ENCODE measurements at regions not wholly inside any gene's neighbourhood (a gene's known extent, or its start where the extent isn't known, plus 50 kb on each side); places are given as distances from the start of the nearest gene placed in this dataset.
"Not testable (repeated sequence)": the region's sequence is repeated elsewhere in the genome, so short reads cannot be mapped to it uniquely, and the experiment has no call there.

- DNase-seq (ENCODE audit: low read depth in 4 of 4, low spot score in 3 of 4) = not testable (repeated sequence)
These were observed 240.1 kb downstream of the ZNF92 start for GRCh38 chr7:65613644-65614289.

- DNase-seq (ENCODE audit: low read depth in 4 of 4, low spot score in 3 of 4) = not testable (repeated sequence)
These were observed 242.5 kb downstream of the ZNF92 start for GRCh38 chr7:65616111-65616510.

DNA sequence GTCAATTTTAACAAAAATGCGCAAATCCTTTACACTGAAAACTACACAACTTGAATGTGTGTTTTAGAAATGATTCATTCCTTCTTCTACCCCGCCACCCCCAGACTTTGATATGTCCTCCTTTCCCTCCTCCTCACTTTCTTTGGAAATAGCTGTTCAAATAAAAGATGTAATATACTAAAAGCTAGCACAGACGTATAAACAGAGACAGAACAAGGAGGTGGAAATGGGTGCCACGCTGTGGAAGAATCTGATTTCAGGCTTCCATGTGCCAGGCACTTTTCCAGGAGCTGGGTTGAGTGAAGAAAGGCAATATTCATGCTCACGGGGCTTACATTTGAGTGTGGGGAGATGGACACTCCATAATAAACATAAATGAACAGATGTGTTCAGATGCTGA lies 246.6 kb downstream of the ZNF92 start:
- not testable (repeated sequence) for DNase-seq (ENCODE audit: low read depth in 4 of 4, low spot score in 3 of 4)

DNA sequence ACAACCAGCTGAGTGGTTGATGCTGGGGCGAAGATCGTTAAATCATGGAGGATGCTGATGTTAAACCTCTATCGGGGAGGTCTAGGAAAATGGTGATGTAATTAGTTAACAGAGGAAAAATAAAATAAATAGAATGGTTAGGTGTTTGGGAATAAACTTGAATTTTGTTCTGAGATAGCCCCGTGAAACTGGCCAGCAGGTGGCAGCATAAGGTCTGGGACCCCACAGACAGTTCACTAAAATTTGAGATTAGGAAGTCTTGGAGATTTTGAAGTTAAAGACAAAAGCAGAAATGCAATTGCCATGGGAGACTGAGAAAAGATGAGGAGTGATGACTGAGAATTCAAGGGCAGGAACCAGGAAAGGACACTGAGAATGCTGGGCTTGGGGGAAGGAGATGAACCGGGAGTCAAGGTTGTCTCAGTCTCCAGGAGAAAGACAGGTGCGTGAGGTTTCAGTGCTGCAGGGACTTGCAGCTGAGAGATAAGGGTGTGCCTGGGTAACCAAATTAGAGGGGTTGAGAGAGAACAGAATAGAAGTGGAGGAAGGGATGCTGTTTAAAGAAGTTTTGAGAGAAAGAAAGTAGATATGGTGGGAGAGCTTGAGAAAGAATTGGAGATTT lies 248.0 kb downstream of the ZNF92 start:
- DNase-seq (ENCODE audit: low read depth in 4 of 4, low spot score in 3 of 4) = peak in 1 of 4 donors; percentile 7

- DNase-seq (ENCODE audit: low read depth in 4 of 4, low spot score in 3 of 4) = not testable (repeated sequence)
These were observed 241.6 kb upstream of the VKORC1L1 start for GRCh38 chr7:65631236-65631635.

DNA sequence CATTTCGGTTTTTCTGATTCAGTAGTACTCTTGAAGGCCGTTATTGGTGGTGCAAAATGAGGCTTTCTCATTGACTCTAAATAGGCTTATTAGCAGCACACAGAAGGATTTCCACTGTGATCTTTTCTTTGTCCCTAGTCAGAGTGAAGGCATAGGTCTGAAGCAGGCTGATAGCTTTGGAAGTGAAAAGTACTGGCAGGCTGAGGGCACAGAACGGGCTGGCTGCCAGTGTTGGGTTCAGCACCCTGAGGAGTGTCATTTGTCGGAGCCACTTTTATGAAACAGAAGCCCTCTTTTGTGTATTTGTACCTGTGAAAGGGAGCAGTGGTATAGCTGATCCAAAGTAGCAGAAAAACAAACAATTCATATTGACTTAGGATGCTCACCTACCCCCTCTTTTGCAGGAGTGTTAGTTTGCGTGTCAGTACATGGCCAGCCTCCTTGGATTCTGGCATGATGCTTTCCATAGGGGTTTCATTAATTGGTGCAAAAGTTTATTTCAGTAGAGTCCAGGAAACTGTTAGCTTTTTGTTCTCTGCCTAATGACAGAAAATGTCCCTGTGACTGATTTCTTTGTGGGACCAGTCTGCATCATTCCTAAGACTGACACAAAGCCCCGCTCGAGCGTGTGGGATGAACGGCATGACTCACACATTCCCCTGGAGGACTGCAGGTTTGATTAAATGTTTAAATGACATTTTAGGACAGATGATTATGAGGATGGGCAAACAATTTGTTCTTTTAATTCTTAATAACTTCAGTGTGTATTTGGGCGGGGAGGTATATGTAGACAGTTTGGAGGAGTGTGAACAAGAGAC lies 239.1 kb upstream of the VKORC1L1 start:
- not testable (repeated sequence) for DNase-seq (ENCODE audit: low read depth in 4 of 4, low spot score in 3 of 4)

DNA sequence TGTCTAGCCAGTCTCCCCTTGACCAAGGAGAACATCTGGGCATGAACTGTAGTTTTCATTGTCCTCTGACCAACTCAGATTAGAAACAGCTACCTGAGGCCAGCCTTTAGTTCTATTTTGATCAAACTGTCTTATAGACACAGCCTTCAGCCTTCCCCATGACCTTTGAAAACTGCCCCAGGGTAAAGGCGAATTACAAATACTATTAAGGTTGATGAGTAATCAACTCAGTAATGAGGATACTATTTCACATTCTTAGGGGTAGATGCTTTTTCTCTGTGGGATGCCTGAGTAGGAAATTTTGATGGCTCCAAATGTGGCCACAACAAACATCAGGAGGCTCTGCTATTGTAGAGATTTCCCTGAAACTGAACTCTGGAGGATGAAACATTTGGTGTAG lies 234.0 kb upstream of the VKORC1L1 start:
- not testable (repeated sequence) for DNase-seq (ENCODE audit: low read depth in 4 of 4, low spot score in 3 of 4)

- not testable (repeated sequence) for DNase-seq (ENCODE audit: low read depth in 4 of 4, low spot score in 3 of 4)
These were observed 233.2 kb upstream of the VKORC1L1 start for GRCh38 chr7:65639717-65640116.

- DNase-seq (ENCODE audit: low read depth in 4 of 4, low spot score in 3 of 4) = not testable (repeated sequence)
These were observed 229.4 kb upstream of the VKORC1L1 start for GRCh38 chr7:65643498-65643897.

GRCh38 chr7:65647153-65647964 lies 225.5 kb upstream of the VKORC1L1 start:
- not testable (repeated sequence) for DNase-seq (ENCODE audit: low read depth in 4 of 4, low spot score in 3 of 4)

GRCh38 chr7:65651174-65651573 lies 221.7 kb upstream of the VKORC1L1 start:
- DNase-seq (ENCODE audit: low read depth in 4 of 4, low spot score in 3 of 4) = not testable (repeated sequence)

GRCh38 chr7:65651826-65652592 lies 220.9 kb upstream of the VKORC1L1 start:
- not testable (repeated sequence) for DNase-seq (ENCODE audit: low read depth in 4 of 4, low spot score in 3 of 4)

GRCh38 chr7:65652669-65653068 lies 220.2 kb upstream of the VKORC1L1 start:
- not testable (repeated sequence) for DNase-seq (ENCODE audit: low read depth in 4 of 4, low spot score in 3 of 4)

- DNase-seq (ENCODE audit: low read depth in 4 of 4, low spot score in 3 of 4) = not testable (repeated sequence)
These were observed 216.2 kb upstream of the VKORC1L1 start for GRCh38 chr7:65656494-65657188.

DNA sequence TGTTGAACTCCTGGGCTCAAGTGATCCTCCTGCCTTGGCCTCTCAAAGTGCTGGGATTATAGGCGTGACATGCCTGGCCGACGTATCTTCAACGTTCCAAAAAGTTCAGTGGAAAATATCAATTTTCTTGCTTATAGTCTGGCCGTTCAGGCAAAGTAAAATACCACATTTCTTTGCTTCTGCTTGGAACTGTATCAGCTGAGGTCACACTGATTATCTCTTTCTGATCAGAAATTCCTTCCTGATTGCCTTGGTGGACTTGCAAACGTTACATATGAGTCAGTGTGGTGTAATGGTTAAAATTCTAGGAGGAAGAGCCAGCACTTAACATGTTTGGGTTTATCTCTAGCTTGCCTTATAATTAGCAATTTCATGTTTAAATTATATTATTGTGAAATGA lies 189.5 kb upstream of the VKORC1L1 start:
- not testable (repeated sequence) for DNase-seq (ENCODE audit: low read depth in 4 of 4, low spot score in 3 of 4)

DNA sequence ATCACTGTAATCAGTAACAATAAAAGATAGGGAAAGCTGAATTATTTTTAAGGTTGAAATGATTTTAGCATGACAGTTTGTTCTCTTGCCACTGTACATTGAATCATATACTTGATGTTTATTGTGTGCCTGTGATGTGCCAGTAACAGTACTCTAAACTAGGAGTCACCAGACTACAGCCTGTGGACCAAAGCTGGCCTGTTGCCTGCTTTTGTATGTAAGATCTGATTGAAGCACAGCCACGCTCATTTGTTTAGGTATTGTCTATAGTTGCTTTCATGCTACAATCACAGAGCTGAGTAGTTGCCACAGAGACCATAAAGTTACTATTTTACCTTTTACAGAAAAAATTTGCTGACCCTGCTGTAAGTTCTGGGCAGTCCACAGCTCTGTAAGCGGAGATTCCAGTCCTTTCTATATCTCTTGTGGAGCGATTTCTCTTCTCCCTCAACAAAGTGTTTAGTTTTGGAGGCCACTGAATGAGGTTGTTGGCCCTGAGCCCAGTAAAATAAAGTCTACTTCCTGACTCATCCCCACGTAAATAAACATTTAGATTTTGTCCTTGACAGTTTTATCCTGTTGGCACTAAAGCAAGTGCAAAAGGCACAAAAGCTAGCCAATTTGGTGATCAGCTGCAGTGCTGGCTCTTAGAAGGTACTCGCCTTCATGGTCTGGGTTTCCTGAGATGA lies 173.7 kb upstream of the VKORC1L1 start:
- DNase-seq (ENCODE audit: low read depth in 4 of 4, low spot score in 3 of 4) = not testable (repeated sequence)

GRCh38 chr7:65699715-65700356 lies 173.0 kb upstream of the VKORC1L1 start:
- DNase-seq (ENCODE audit: low read depth in 4 of 4, low spot score in 3 of 4) = not testable (repeated sequence)

All from right renal pelvis (tissue), 4 donors.